Right lobe of liver (tissue), 6 donors: ENCODE measurements at regions not wholly inside any gene's neighbourhood (a gene's known extent, or its start where the extent isn't known, plus 50 kb on each side); places are given as distances from the start of the nearest gene placed in this dataset.
"Not testable (repeated sequence)": the region's sequence is repeated elsewhere in the genome, so short reads cannot be mapped to it uniquely, and the experiment has no call there.

Experiments
- ATAC-seq, 4 donors: fragments of 200-7000 bp; cut with Tn5 transposase; one replicate each; pipeline ENCODE4 v1.9.1; 2020; ENCODE audit warnings: mild to moderate bottlenecking in 4 of 4, moderate library complexity in 4 of 4
- DNase-seq, 3 donors: peaks; one replicate each; pipeline ENCODE4 v3.0.0-alpha.2; 2020
- H3K27ac ChIP-seq, 3 donors: fragments of 200-600 bp; one replicate each; pipeline ENCODE4 v1.8.0; 2022
- H3K27me3 ChIP-seq, 2 donors: fragments of 200-600 bp; one replicate each; pipeline ENCODE4 v1.8.0; 2022
- H3K36me3 ChIP-seq, 4 donors: fragments of 200-600 bp; sonication (generic) in 1 of 4; one replicate each; pipeline versions ENCODE4 v1.5.1 to v1.8.0; 2017 to 2022; ENCODE audit warnings: control low read depth in 1 of 4
- H3K4me1 ChIP-seq, 4 donors: fragments of 200-600 bp; sonication (generic) in 1 of 4; one replicate each; pipeline versions ENCODE4 v1.5.1 to v1.8.0; 2017 to 2022; ENCODE audit warnings: control low read depth in 1 of 4
- H3K4me3 ChIP-seq, 3 donors: fragments of 200-600 bp; one replicate each; pipeline ENCODE4 v1.8.0; 2022
- H3K9me3 ChIP-seq, 4 donors: fragments of 200-600 bp; sonication (generic) in 1 of 4; one replicate each; pipeline versions ENCODE4 v1.5.1 to v1.8.0; 2017 to 2022; ENCODE audit warnings: control low read depth in 1 of 4
- POLR2A ChIP-seq: fragments of 450-650 bp; IDR thresholded peaks from one replicate; pipeline ENCODE4 v1.6.1; 2017; ENCODE audit warnings: antibody characterized with exemption, mild to moderate bottlenecking
- WGBS: methylation state at CpG from one replicate; pipeline ENCODE4 v1.1.6; 2018; ENCODE audit warnings: low coverage, low lambda C conversion rate; ENCODE audit not compliant: insufficient coverage; ENCODE audit errors: missing lambda C conversion rate; 5-methylcytosine and 5-hydroxymethylcytosine counted together
- intact Hi-C, 2 donors: fragments of 100-400 bp; cut with DNase I; formaldehyde crosslinking; loops; one replicate each; pipeline versions ENCODE4 v1.11.2 to v1.14.1; 2022
- TF ChIP-seq, protein P1 (sequence below), 4 donors: fragments of 200-600 bp in 3 of 4; fragments of 450-650 bp in 1 of 4; IDR thresholded peaks; one replicate each; pipeline versions ENCODE4 v1.5.1 to v1.8.0; 2016 to 2022; ENCODE audit warnings: antibody characterized with exemption in 4 of 4, mild to moderate bottlenecking in 2 of 4
- donor health status: DM: no; HTN: yes; CAD: no.
- donor health status: DM: no; HTN: no; CAD: no.
- donor health status: DM: no; HTN: no; CAD: no.
- donor health status: DM: no; HTN: yes; CAD: no.
- donor health status: DM: no; HTN: yes; CAD: no.

DNA sequence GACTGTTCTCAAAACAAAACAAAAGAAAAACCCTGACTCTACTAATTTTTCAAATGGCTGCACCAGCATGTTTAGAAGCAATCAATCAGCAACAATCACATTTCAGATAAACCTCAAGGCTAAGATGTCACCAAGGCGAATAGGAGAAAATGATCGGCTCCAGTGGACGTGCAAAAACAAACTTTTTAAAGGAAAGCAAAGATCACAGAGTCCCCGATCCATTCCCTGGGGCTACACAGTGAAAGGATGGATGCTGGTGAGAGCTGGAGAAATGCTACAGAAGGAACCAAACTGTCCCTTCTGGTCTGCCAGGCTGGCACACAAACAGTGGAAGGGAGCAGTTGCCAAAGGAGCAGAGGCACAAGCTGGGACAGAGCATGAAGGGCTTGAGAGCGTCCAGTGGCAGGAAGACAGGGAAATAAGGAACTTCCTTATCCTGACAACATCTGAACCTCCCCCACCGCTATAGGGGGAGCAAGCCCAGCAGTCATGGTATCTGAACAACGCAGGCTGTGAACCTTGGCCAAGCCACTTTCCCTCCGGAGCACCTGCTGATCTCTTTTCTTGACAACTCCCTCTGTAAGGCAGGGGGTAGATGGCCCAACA is 73.7 kb upstream of the HIVEP1 start:
- peak in 1 of 3 donors; percentile 52 for DNase-seq

DNA sequence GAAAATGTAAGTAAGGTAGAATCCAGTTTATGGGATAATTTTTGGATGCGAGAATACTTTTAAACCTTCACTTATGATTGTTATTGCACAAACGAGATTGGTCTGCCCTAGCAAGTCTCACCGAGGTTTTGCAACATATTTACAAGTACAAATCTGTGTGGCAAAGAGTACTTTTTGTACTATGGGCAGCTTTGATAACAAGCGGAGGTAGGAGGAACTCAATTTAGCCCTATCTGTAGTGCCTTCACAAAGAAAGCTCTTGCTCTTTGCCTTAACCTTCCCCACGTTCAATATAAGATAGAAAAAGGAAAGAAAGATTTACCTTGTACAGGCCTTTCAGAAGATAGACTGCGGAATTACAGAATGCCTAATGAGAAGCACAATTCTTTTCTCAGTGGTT is 77.5 kb upstream of the HIVEP1 start:
- ATAC-seq (peak; percentile 90 to 95 (median 94)), DNase-seq (no peak)
- intact Hi-C loops, result no loop called here
- Histone ChIP-seq H3K27ac (peak overlapping the region in 2 of 3 donors; percentile 71 to 95), H3K4me1 (peaks cover 0 to 19% (median 7%) of the 10 kb centered on the region in 4 donors), H3K9me3 (no peaks in the 10 kb centered on the region), H3K4me3 (no peak overlapping the region), H3K36me3 (no peaks in the 10 kb centered on the region), H3K27me3 (no peaks in the 10 kb centered on the region)
- TF ChIP-seq POLR2A, result no peak
- TF ChIP-seq, protein P1, sequence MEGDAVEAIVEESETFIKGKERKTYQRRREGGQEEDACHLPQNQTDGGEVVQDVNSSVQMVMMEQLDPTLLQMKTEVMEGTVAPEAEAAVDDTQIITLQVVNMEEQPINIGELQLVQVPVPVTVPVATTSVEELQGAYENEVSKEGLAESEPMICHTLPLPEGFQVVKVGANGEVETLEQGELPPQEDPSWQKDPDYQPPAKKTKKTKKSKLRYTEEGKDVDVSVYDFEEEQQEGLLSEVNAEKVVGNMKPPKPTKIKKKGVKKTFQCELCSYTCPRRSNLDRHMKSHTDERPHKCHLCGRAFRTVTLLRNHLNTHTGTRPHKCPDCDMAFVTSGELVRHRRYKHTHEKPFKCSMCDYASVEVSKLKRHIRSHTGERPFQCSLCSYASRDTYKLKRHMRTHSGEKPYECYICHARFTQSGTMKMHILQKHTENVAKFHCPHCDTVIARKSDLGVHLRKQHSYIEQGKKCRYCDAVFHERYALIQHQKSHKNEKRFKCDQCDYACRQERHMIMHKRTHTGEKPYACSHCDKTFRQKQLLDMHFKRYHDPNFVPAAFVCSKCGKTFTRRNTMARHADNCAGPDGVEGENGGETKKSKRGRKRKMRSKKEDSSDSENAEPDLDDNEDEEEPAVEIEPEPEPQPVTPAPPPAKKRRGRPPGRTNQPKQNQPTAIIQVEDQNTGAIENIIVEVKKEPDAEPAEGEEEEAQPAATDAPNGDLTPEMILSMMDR (IDR thresholded peaks at IDR 0.05), result peak in 1 of 4 donors; percentile 8
- WGBS, result 33% methylated on average over 6 of the region's 6 CpGs

More for the DNA sequence above, 73.7 kb upstream of the HIVEP1 start:
- intact Hi-C loops, result no loop called here
- Histone ChIP-seq H3K36me3 (no peaks in the 10 kb centered on the region), H3K4me3 (no peak overlapping the region), H3K4me1 (peaks cover 0 to 19% (median 7%) of the 10 kb centered on the region in 4 donors), H3K27ac (no peak overlapping the region), H3K27me3 (no peaks in the 10 kb centered on the region), H3K9me3 (no peaks in the 10 kb centered on the region)
- 31% methylated on average over 8 of the region's 8 CpGs for WGBS
- peak; percentile 53 to 60 (median 56) for ATAC-seq
- TF ChIP-seq, protein P1 (IDR thresholded peaks at IDR 0.05), result no peak
- TF ChIP-seq POLR2A, result no peak

DNA sequence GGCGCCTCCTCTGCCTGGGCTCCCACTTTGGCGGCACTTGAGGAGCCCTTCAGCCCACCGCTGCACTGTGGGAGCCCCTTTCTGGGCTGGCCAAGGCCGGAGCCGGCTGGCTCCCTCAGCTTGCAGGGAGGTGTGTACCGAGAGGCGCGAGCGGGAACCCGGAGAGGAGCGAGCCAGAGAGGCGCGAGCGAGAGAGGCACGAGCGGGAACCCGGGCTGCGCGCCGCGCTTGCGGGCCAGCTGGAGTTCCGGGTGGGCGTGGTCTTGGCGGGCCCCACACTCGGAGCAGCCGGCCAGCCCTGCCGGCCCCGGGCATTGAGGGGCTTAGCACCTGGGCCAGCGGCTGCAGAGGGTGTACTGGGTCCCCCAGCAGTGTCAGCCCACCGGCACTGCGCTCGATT is 79.2 kb upstream of the HIVEP1 start:
- H3K27me3 ChIP-seq, H3K36me3 ChIP-seq, DNase-seq, intact Hi-C loops, H3K4me3 ChIP-seq, H3K27ac ChIP-seq, ATAC-seq, H3K9me3 ChIP-seq, H3K4me1 ChIP-seq: not testable (repeated sequence)
- WGBS, result 98% methylated on average over 6 of the region's 33 CpGs

DNA sequence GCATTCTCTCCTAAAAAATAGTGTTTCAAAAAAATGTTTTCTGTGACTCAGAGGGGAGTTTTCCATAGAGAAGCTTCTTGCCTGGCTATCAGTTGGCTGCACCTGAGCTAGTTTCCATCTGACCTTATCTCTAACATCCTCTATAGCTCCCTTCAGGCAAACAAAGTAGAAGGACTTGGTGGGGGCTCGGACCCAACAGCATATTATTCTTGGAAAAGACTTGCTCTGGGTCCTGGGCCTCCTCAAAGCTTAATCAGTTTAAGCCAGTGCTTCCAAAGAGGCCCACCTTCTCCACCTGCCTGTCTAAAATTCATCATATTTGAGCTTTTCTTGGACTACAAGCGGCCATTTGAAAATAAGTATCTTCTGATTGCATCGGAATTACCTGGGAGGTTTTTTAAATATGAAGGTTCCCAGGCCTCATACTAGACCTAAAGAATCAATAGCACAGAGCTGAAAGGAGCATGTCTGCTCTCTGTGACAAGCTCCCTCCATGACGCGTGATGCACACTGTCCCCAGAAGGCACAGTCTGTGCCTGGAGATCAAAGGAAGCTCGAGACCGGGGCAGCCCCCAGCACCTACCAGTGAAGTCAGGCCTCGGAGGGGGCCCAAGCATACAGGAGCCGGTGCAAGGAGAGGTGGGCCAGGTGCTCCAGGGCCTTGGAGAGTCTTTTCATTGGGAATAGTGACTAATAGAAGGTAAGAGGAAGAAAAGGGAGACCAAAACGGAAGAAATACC is 80.6 kb upstream of the HIVEP1 start:
- H3K9me3 ChIP-seq, result no peaks in the 10 kb centered on the region
- no peak overlapping the region for H3K4me3 ChIP-seq
- intact Hi-C loops, result no loop called here
- H3K27ac ChIP-seq, result no peak overlapping the region
- ATAC-seq (no peak), DNase-seq (no peak)
- 92% methylated on average over 5 of the region's 10 CpGs for WGBS
- no peaks in the 10 kb centered on the region for H3K27me3 ChIP-seq
- no peak for TF ChIP-seq POLR2A
- TF ChIP-seq, protein P1 (IDR thresholded peaks at IDR 0.05), result no peak
- peaks cover 0 to 9% (median 4%) of the 10 kb centered on the region in 4 donors for H3K4me1 ChIP-seq
- H3K36me3 ChIP-seq, result no peaks in the 10 kb centered on the region

DNA sequence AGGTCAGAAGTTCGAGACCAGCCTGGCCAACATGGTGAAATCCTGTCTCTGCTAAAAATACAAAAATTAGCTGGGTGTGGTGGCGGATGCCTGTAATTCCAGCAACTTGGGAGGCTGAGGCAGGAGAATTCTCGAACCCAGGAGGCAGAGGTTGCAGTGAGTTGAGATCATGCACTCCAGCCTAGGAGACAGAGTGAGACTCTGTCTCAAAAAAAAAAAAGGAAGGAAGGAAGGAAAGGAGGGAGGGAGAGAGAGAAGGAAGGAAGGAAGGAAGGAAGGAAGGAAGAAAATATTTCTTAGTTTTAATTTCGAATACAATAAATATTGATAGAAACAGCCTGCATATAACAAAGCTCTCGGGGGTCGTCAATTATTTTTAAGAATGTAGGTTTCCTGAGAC is 81.3 kb upstream of the HIVEP1 start:
- WGBS, result 90% methylated on average over 4 of the region's 6 CpGs
- H3K4me1 ChIP-seq, DNase-seq, H3K9me3 ChIP-seq, intact Hi-C loops, ATAC-seq, H3K36me3 ChIP-seq, H3K4me3 ChIP-seq, H3K27me3 ChIP-seq, H3K27ac ChIP-seq: not testable (repeated sequence)
